Bone marrow (tissue), 2 donors: ENCODE measurements at regions not wholly inside any gene's neighbourhood (a gene's known extent, or its start where the extent isn't known, plus 50 kb on each side); places are given as distances from the start of the nearest gene placed in this dataset.

Source experiments
- DNase-seq, 2 donors: peaks; one replicate each; lab custom pipeline; 2025; lab: John Stamatoyannopoulos, UW

DNA sequence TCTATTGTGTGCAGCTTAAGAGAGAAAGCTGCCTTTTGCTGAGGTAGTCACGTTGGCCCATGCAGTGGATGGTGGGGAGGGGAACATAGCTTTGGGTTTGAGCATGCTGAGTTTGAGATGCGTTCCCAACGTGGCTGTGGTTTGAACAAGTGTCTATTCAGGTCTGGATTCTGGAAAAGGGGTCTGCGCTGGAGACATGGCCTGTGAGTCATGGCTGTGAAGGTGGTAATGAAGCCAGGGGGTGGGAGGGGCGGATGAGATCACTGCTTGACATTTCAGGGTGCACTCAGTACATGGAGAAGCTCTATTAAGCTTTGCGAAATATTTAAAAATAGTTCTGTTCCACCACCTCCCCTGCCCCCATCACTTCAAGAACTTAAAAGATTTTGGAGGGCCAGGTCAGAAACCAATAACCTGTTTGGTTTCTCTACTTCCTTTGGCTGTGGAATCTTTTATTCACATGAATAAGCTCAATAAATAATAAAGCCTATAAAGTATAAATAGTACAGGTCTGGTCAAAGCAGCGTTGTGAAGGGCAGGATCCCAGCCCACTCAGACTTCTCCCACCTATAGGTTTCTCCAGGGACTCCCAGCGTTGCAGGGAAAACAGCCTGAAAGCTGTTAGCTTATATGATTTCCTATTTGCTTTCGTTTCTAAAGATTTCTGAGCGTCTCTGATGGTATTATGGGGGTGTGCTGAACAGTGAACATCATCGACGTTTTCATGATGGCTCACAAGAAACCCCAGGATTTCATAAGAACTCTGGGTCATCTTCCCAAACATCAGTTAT, 189.9 kb downstream of the NSG2 start:
- DNase-seq = no peak

DNA sequence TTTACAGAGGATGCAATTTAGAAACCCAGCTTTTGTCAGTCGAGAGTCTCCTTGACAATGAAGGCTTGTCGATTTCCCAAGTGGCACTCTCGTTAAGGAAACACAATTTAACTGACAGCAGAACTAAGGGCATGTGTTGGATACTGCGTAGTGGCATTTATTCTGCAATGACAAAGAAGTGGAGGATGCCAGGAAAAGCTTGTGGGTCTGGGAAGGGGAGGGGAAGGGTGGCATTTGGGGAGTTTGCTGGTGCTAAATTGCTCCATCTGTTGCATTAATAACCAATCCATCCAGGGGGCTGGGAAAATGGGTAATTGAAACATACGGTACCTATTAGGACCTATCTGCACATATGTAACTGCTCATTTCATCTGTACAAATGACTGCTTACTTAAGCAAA, 190.6 kb downstream of the NSG2 start:
- DNase-seq = no peak

DNA sequence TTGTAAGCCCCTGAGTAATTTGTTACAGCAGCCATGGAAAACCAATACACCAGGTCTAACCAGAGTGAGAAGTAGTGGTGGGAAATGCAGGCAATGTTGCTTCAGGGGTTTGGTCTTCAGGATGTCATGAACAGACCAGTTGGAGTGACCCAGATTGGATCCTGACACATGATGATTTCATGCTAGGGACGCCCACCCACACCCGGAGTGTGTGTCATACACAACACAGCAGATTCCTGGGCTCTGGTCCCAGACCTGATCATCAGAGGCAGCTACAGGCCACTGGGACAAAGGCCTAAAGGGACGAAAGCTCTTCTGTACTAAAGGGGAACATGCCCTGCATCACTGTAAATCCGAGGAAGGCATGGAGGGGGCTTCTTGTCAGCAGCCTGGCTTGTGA, 194.2 kb downstream of the NSG2 start:
- DNase-seq = no peak

DNA sequence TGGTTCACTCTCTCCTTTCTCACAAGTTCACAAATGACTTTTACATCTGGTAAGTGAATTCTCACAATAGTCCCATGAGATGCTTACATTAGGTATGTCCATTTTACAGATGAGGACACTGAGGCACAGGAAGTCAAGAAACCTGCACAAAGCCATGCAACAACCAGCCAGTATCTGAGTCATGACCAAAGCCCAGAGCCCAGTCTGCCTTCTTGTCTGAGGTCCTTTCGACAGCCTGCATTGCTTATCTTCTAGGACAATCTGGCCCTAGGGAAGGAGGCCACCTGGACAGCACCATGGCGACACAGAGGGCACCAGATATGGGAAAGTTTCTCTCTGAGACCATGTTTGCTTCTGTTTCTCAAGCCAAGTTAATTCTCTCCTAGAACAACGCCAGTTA, 197.1 kb downstream of the NSG2 start:
- no peak for DNase-seq

DNA sequence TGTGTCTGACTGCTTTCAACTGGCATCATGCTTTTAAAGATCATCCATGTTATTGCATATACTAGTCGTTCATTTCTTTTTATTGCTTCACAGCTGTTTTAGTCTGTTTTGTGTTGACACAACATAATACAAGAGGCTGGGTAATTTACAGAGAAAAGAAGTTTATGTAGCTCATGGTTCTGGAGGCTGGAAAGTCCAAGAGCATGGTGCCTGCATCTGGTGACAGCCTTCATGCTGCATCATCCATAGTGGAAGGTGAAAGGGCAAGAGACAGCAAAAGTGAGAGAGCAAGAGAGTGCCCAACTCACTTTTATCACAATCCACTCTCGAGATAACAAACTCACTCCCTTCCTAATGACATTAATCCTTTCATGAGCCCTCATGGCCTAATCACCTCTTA, 198.4 kb downstream of the NSG2 start:
- no peak for DNase-seq

DNA sequence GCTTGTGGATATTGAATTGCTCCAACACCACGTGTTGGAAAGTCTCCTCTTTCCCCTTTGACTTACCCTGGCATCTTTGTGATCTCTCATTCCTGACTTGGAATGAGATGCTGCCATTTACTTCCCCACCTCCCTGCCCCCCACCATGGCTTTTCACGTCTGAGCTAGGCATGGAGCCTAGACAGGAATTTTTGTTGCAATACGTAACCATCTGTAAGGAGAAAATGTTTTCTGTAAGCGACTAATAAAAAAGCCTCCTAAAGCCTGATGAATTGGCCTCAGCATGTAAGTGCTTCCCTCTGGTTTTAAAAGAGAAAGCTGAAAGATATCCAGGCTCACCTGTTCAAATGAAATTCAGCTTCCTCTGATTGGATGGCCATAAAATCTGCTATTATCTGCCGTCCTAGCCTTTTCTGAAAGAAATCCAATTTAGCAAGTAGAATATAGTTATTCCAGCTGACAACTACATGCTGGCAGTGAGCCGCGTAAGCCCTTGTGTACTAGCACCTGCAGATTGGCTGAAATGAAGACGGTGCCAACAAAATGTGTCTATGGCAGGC, 200.1 kb downstream of the NSG2 start:
- DNase-seq = no peak

DNA sequence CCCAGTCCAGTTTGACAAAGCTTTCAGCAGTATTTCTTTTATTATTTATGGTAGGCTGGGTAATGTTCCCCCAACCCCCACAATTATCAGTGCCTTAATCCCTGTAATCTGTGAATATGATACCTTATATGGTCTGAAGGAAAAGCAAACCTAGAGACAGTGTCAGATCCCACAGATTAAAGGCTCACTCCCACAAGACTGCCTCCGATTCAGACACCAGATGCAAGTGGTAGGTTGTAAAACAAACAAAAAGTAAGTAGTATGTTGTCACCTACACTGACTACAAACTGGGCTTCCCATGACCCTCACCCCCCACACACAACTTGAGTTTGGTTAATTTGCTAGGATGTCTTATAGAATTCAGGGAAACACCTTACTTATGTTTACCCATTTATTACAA, 201.2 kb downstream of the NSG2 start:
- no peak for DNase-seq

DNA sequence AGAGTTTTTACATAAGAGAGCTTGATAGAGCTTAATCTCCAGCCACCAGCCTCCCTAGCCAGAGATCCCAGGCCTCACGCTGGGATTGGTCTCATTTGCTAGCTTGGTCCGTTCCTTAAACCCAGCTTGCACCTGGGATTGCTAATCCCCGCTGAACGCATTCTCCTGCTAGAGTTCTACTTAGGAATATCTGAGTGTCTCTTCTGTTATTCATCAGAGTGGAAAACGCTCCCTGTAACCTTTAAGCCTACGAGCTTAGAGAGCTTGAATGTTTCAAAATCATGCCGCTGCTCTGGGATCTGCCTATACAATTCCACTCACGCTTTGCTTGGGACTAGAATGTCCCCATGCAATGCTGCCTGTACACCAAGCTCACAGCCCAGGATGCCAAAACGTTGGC, 201.8 kb downstream of the NSG2 start:
- no peak for DNase-seq

DNA sequence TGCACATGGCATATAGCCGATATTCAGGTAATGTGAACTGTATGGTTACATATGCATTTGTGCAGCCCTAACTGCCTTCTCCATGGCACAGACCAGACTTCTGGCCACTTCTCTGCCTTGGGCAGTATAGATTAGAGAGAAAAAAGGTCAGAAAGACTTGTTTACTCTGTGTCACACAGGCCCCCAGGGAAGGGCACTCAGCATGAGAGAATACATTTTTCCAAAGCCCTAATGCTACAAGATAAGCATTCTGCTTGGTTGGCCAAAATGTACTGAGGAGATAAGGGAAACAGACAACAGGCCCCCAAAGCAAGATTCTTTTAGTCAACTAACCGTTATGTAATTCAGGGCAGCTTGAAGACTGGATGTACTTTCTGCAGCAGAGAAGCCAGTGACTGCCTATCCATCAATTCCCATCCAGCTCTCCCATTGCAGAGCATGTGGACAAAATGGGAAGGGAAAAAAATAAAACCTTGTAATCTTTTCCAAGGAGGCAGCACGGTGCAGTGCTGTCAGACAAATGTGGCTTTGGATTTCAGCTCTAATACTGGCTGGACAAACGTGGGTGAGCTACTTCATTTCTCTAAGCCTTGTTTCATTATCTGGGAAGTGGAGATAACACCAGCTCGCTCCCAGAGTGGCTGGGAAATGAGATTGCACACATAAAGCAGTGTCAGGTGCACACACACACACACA, 205.9 kb downstream of the NSG2 start:
- DNase-seq = no peak

DNA sequence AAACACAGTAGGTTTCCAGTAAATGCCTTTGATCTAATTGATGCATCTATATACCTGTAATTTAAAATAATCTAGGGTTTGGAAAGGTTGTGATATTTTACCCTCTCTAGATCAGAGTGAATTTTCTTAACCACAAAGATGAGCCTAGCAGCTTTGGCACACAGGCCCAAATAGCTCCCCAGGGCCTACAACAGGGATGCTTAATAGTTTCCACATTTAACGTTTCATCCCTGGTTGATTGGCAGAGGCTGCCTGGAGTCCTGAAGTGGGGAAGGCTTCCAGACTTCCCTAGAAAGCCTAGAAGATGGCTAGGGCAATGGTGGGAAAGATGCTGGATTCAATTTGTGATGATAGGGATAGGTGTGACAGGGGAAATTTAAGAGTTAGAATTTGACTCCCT, 206.6 kb downstream of the NSG2 start:
- DNase-seq = no peak

DNA sequence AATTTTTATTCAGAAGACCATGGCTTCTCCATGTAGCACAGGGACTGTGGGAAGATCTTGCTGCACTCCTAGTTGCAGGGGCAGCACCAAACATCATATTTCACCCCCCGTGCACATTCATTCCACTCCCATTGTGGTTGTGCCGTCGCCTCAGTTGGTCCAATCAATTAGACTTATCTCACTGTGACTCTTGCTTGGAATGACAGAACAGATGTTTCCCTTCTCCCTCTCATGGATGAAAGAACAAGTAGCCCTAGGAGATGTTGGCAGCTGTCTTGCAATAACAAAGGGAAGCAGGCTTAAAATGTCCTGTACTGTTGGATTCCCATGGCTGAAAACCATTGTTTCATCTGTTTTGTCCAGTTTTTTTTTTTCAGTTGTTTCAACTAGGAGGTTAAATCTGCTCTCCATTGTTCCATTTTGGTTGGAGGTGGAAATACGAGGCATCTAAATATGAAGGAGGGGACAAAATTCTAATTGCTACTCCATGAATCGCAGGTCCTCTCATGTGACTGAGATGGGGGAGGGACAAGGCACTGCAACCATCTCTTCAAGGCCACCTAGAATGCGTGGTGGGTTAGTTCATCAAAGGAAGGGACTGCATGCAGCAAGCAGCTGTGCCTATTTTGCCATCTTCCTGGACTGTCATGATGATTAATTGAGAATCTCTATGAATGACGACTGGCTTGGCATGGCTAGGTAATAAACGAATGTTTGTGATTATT, 214.4 kb downstream of the NSG2 start:
- no peak for DNase-seq

DNA sequence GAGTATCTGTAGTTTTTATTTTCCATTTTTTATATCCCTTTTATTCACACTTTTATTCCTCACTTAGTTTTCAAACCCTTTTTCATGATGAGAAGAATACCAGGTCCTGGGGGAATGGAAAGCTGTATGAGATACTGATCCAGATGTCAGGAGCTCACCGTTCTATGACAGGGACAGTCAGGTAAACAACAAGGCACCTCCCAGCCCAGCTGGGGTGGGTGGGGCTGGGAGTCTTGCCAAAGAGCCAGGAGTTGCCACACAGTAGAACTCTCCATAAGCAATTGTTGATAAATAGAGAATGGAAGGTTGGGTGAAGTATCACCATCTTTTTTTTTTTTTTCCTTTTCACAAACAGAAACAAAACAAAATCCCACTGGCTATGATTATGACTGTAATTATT, 225.8 kb downstream of the NSG2 start:
- no peak for DNase-seq

DNA sequence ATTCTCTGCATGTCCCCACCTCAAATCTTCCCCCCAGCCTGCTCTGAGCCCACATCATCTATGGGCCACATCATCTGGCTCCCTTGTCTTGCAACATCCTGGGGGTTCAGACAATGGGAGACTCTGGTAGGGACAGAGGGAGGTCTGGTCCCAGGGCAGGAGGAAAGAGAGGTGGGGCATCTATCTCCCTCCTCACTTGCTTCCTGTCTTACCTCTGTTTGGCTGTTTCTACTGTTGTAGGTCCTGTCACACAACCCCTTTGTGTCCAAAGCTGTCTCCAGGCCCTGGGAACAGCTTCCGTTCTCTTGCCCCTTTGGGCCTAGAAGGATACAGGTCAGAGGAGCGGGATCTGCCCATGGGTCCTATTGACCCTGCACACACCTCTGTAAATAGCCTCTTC, 227.2 kb downstream of the NSG2 start:
- no peak for DNase-seq

DNA sequence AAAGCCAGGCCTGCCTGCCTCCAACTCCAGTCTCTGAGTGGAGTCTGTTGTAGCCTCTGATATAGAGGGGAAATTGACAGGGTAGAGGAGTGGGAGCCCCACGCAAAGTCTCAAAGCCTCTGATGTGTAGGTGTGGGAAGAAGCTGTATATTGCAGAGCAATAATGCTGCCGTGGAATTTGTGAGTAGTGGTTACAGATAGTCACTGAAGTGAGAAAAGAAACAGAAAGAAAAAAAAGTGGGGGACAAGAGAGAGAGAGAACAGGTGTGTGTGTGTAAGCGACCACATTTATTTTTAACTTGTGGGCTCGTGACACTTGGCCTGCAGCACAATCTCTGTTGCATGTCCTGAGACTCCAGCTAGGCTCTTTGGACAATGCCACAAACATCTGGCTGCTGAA, 227.8 kb downstream of the NSG2 start:
- DNase-seq = no peak

DNA sequence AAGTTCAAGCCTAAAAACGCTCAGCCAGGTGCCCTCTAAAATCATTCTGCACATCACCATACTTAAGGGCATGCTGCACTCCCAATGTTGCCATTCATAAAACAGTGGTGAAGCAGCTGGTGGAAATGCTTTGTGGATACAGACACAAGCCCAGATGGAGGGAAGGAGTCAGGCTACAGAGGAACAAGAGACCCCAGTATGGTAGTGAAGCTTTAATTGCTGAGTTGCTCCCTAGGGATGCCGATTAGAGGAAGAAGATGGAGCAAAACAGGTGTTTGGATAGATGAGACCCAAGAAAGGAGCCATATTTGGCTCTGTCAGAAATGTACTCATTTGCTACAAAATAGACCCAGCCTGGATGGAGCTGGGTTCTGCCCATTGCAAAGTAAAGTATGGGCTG, 230.5 kb downstream of the NSG2 start:
- DNase-seq = no peak

DNA sequence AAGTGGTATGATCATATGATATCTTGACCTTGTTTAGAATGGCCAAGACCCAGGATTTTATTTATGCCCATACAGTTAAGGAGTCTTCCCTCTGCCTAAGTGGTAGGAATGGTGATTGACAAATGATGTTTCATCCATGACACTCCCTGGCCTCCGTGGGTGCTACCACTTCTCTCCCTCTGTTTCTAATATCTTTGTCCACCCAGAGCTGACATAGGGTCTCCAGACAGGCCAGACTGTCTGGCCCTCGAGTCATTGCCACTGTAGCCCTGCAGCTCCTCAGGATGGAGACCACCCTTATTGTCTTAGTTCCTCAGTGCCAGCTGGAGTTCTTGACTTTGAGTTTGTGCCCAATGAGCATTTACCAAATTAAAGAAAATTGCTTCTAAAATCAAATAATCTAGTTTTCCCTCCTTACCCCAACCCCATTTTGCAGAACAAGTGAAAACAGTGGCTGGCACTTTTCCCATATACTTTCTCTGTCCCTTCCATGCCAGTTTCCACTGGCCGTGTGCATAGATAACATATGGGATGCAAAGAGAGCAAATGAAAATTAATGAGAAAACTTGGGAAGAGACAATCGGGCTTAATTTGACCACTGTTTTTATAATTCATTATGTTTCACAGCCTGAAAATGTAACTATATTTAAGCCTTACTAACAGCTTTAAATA, 235.7 kb downstream of the NSG2 start:
- no peak for DNase-seq

DNA sequence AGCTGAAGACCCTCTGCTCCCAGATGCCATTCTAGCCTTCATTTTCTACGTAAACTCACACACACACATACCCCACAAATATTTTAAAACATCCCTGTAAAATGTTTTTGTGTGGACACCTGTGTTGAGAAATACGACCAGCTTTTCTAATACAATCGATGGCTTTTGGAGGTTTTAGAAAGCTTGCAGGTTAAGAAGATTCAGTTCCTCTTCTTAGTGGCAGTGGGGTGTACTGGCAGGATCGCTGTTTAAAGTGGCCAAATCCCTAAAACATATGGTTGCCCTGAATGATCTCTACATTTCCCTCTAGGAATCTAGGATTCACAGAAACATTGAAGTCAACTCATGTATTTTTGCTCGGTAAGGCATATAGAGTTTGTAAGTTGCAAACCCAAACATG, 236.3 kb downstream of the NSG2 start:
- DNase-seq = no peak

DNA sequence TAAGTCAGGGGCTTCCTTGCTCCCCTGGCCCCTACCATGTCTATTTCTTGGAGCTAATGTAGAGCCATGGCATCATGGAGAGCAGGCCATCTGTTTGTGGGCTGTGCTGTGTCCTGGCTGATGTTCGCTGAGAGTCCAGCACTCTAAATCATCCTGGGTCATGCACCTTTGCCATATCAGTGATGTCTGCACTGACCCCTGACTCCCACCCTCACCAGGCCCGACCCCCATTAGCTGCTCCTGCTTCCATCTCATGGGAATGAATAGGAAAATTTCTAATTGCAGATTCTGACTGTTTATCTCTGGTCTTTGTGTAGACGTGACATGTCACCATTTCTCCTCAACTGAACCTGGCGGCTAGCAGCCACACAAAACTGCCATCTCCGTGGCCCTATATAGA, 236.9 kb downstream of the NSG2 start:
- no peak for DNase-seq

DNA sequence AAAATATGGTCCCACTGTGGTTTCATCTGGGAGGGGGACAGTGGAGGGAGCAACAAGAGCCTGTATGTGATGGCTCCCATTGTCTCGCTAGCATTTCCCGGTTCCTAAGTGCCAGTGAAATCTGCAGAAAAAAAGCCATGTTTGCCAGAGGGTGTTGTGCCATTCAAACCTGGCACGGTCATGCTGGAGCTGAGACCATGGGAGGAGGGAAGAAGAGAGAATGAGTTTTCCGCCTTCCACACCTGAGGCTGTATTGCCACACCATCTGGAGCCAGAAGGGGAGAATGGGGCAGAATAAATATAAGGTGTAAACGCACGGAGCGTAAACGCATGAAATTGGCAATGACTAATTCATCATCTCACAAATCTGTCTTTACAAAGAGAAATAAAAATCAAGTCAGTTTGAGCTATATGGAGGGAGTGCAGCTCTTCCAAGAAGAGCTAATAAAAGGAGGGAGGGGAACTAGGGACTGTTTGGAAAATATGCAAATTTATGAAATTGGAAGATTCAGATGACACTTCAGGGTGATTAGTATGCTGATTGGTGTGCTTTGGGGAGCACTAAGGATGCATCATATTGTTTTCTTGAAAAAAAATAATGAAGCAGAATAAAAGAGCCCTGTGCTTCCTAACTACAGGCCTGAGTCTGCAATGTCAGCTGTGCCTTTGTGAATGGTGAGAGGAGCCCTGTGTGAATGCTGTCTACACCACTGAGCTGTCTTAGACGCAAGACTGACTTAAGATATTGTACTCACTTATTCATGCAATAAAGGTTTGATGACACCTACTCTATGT, 237.9 kb downstream of the NSG2 start:
- no peak for DNase-seq

DNA sequence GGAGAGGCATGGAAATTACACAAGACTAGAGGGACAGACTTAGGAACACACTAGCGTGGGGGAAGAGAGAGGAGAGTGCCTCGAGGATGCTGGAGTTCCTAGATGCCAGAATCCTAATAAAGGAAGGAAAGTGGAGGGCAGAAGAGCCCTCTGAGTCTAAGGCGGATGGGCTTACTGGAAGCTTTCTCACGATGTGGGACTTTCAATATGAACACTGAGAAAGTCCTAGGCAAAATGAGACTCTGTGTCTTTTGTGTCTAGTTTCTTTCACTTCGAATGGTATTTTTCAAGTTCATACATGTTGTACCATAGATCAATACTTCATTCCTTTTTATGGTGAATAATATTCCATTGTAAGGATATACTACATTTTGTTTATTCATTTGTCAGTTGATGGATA, 239.4 kb downstream of the NSG2 start:
- DNase-seq = no peak

DNA sequence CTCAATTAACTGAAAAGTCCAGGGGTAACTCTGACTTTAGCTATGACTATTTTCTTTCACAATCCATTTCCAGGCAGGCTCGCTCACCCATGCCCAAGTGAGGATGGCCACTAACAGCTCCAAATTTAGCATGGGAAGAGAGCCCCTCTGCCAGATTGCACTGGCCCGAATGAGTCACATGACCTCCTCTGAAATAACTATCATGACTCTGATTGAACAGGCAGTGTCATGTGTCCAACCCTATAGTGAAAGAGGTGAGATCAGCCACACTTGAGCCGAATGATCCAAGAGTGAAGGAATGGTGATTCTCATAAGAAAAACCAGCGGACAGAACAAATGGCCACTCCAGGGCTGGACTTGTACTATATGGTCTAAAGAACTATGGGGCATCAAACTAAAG, 242.3 kb downstream of the NSG2 start:
- no peak for DNase-seq

DNA sequence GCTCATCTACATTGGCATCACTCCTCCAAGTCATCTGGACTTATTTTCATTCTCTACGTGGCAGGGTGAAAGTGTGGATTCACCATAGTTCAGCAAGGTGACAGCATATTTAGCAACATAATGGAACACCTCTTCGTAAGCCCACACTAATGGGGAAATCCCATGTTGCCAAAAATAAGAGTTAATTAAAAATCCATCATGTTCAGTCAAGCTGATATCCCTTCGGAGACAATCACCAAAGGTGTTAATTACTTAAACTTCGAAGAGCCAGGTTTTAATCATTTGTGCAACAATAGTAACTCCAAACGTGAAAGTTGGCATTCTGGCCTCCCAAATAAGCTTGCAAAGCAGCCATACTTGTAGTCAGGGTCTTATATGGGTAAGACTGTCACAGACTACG, 242.9 kb downstream of the NSG2 start:
- no peak for DNase-seq
